Fibroblast of the aortic adventitia (primary cell): ENCODE measurements at regions not wholly inside any gene's neighbourhood (a gene's known extent, or its start where the extent isn't known, plus 50 kb on each side); places are given as distances from the start of the nearest gene placed in this dataset.

Experiments
- DNase-seq: peaks from one replicate; pipeline ENCODE4 v3.0.0-alpha.2; 2010; ENCODE audit warnings: low read depth
- H3K4me3 ChIP-seq: 2 replicates; pipeline ENCODE4 v1.5.1; 2011; ENCODE audit warnings: low read depth, mild to moderate bottlenecking, control low read depth, low read length, moderate library complexity
- CTCF ChIP-seq: IDR thresholded peaks from 2 replicates; pipeline ENCODE4 v1.5.1; 2011; ENCODE audit warnings: mild to moderate bottlenecking, low read length, control low read depth, inconsistent platforms; ENCODE audit not compliant: insufficient read depth

- TF ChIP-seq CTCF = no peak
- DNase-seq = no peak
- H3K4me3 ChIP-seq = no peak overlapping the region
Measured at GRCh38 chr5:174327896-174328295, 282.4 kb downstream of the NSG2 start.

- peak; percentile 49 for DNase-seq
- TF ChIP-seq CTCF = no peak
- H3K4me3 ChIP-seq = no peak overlapping the region
Measured at GRCh38 chr5:174328631-174329299, 283.3 kb downstream of the NSG2 start.

- H3K4me3 ChIP-seq = no peak overlapping the region
- peak; percentile 83 for DNase-seq
- TF ChIP-seq CTCF = no peak
Measured at GRCh38 chr5:174329738-174330137, 284.2 kb downstream of the NSG2 start.

DNA sequence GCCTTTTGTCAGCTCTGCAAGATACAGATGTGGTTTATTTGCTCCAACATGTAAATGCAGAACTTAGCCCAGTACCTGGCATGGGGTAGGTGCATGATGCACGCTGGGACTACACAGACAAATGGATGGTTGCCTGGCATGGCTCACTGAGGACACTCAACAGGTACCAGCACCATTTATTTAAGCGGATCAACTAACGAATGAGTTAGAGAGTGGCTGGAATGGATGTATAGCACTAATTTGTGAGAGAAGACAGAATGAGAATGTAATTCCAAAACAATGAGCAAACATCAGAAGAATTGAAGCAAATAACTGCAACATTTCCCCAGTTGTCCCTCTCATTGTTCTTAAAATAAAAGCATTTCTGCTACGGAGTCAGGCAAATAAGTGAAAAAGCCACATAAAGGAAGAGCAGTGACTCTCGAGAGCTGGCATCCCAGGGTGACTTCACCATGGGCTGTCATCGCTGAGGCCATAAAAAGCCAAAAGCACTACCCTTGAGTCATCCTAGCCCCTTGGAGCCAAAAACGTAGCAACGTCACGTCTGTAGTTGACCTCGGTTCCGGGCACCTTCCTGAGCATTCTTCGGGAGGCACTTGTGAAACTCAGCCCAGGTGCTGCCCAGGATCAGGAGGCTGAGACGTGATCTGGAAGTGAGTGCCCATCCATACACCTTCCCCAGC lies 290.3 kb downstream of the NSG2 start:
- no peak overlapping the region for H3K4me3 ChIP-seq
- no peak for TF ChIP-seq CTCF
- no peak for DNase-seq

- no peak overlapping the region for H3K4me3 ChIP-seq
- DNase-seq = no peak
- no peak for TF ChIP-seq CTCF
Measured at GRCh38 chr5:174336479-174336878, 291.0 kb downstream of the NSG2 start.

GRCh38 chr5:174337276-174338184 lies 292.0 kb downstream of the NSG2 start:
- TF ChIP-seq CTCF = no peak
- H3K4me3 ChIP-seq = no peak overlapping the region
- DNase-seq = no peak
